ENCODE measurements at regions not wholly inside any gene's neighbourhood (a gene's known extent, or its start where the extent isn't known, plus 50 kb on each side); places are given as distances from the start of the nearest gene placed in this dataset.

- no peak for DNase-seq
- Histone ChIP-seq H3K27me3 (replicated peaks in 1 of 7) (no peaks in the 10 kb centered on the region), H3K27ac (no peak overlapping the region), H3K4me1 (no peaks in the 10 kb centered on the region), H3K4me3 (no peak overlapping the region), H3K9me3 (peaks cover 0 to 35% (median 10%) of the 10 kb centered on the region in 8 donors), H3K36me3 (no peaks in the 10 kb centered on the region)
- intact Hi-C loops (cut with DNase I; ENCODE audit: low total_unique reads), result no loop called here
- TF ChIP-seq, protein P1, sequence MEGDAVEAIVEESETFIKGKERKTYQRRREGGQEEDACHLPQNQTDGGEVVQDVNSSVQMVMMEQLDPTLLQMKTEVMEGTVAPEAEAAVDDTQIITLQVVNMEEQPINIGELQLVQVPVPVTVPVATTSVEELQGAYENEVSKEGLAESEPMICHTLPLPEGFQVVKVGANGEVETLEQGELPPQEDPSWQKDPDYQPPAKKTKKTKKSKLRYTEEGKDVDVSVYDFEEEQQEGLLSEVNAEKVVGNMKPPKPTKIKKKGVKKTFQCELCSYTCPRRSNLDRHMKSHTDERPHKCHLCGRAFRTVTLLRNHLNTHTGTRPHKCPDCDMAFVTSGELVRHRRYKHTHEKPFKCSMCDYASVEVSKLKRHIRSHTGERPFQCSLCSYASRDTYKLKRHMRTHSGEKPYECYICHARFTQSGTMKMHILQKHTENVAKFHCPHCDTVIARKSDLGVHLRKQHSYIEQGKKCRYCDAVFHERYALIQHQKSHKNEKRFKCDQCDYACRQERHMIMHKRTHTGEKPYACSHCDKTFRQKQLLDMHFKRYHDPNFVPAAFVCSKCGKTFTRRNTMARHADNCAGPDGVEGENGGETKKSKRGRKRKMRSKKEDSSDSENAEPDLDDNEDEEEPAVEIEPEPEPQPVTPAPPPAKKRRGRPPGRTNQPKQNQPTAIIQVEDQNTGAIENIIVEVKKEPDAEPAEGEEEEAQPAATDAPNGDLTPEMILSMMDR (IDR thresholded peaks at IDR 0.05 in 8 of 11, conservative IDR thresholded peaks at IDR 0.05 in 3 of 11), result no peak
- no peak for TF ChIP-seq POLR2AphosphoS5 (IDR thresholded peaks at IDR 0.05)
- no peak for TF ChIP-seq POLR2A (IDR thresholded peaks at IDR 0.05)
- WGBS, 5 donors, result 83 to 96% (median 89%) methylated on average over 2 of the region's 2 CpGs
These were observed 880.1 kb downstream of the UQCRFS1 start for GRCh38 chr19:28332886-28333285.

DNA sequence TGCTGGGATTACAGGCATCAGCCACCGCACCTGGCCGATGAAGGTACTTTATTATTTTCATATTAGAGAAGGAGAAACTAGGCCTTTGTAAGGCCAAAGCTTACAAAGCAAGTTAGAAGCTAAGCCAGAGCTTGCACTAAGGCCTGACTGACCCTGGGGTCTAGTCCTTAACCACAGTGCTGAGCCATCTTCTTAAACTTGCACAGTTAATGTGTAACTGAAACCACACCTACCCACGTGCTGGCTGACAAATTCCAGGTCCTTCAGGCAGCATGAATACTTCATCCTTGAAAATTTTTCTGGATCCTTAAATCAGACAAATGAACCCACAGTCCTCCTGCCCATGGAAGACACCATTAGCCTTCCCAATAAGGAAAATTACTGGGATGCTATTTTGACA is 880.6 kb downstream of the UQCRFS1 start:
- Histone ChIP-seq H3K27me3 (replicated peaks in 1 of 7) (no peaks in the 10 kb centered on the region), H3K27ac (no peak overlapping the region), H3K4me1 (no peaks in the 10 kb centered on the region), H3K36me3 (no peaks in the 10 kb centered on the region), H3K4me3 (no peak overlapping the region), H3K9me3 (peaks cover 0 to 30% (median 6%) of the 10 kb centered on the region in 8 donors)
- 80 to 90% (median 86%) methylated on average over 3 of the region's 3 CpGs for WGBS, 5 donors
- DNase-seq, result no peak
- no peak for TF ChIP-seq POLR2AphosphoS5 (IDR thresholded peaks at IDR 0.05)
- TF ChIP-seq, protein P1 (IDR thresholded peaks at IDR 0.05 in 8 of 11, conservative IDR thresholded peaks at IDR 0.05 in 3 of 11), result no peak
- no peak for TF ChIP-seq POLR2A (IDR thresholded peaks at IDR 0.05)
- intact Hi-C loops (cut with DNase I; ENCODE audit: low total_unique reads), result no loop called here

DNA sequence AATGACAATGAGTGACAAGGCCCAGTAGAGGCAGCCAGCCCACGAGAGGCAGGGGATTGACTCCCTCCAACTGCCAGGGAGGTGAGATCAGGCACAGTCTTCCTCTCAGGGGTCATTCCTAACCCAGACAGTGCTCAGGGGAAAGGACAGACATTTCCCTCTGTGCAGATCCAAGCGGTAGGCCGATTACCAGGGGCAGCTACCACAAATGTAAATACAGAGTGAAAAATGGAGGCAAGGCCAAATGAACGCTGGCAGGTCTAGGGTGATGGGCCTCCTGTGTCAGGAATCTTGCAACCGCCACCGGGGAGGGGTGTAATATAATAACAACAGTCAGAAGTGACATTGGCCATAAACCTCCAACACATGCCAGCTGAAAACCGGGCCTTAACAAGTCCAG is 881.4 kb downstream of the UQCRFS1 start:
- Histone ChIP-seq H3K9me3 (peaks cover 0 to 22% (median 6%) of the 10 kb centered on the region in 8 donors), H3K27me3 (replicated peaks in 1 of 7) (no peaks in the 10 kb centered on the region), H3K27ac (no peak overlapping the region), H3K4me1 (no peaks in the 10 kb centered on the region), H3K36me3 (no peaks in the 10 kb centered on the region), H3K4me3 (no peak overlapping the region)
- DNase-seq, result no peak
- intact Hi-C loops (cut with DNase I; ENCODE audit: low total_unique reads), result no loop called here
- 53 to 82% (median 75%) methylated on average over 7 of the region's 7 CpGs for WGBS, 5 donors
- TF ChIP-seq POLR2A (IDR thresholded peaks at IDR 0.05) (no peak), POLR2AphosphoS5 (IDR thresholded peaks at IDR 0.05) (no peak)
- TF ChIP-seq, protein P1 (IDR thresholded peaks at IDR 0.05 in 8 of 11, conservative IDR thresholded peaks at IDR 0.05 in 3 of 11), result no peak

DNA sequence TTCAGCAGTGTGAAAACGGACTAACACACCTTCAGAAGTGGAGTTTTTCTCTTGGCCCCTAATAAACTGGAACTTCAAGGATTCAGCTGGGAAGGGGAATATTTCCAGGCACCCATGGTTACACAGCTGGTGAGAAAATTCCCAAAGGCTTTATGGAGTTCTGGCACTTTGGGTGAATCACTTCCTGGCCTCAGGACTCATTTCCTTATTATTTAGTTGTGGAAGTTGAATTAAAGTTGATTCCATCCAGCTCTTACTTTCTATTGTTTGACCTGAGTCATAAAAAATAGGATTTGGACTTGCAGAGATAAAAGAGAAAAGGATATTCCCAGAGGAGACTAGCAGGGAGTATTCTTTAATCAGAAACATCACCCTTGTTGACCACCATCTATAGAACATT is 882.1 kb downstream of the UQCRFS1 start:
- no peaks in the 10 kb centered on the region for H3K4me1 ChIP-seq
- intact Hi-C loops (cut with DNase I; ENCODE audit: low total_unique reads), result no loop called here

More for the DNA sequence above, 882.1 kb downstream of the UQCRFS1 start:
- 68 to 95% (median 78%) methylated on average over 1 of the region's 1 CpG for WGBS, 5 donors
- Histone ChIP-seq H3K27ac (no peak overlapping the region), H3K4me3 (no peak overlapping the region), H3K9me3 (peaks cover 0 to 20% (median 6%) of the 10 kb centered on the region in 8 donors), H3K27me3 (replicated peaks in 1 of 7) (no peaks in the 10 kb centered on the region), H3K36me3 (no peaks in the 10 kb centered on the region)
- DNase-seq, result no peak
- TF ChIP-seq POLR2A (IDR thresholded peaks at IDR 0.05), result no peak
- no peak for TF ChIP-seq POLR2AphosphoS5 (IDR thresholded peaks at IDR 0.05)
- TF ChIP-seq, protein P1 (IDR thresholded peaks at IDR 0.05 in 8 of 11, conservative IDR thresholded peaks at IDR 0.05 in 3 of 11), result no peak

Data from spleen (tissue), 11 donors.